OCI-LY3 (cell line): ENCODE measurements at regions not wholly inside any gene's neighbourhood (a gene's known extent, or its start where the extent isn't known, plus 50 kb on each side); places are given as distances from the start of the nearest gene placed in this dataset.

Experiments used
- EZH2phosphoT487 ChIP-seq: fragments of 200-600 bp; shearing (Covaris generic); IDR thresholded peaks from 2 replicates; pipeline ENCODE4 v1.6.1; 2018; ENCODE audit warnings: antibody characterized with exemption, mixed run types, low read depth
- TF ChIP-seq, protein P1 (sequence below): fragments of 200-600, 300-600 bp; sonication (generic); IDR thresholded peaks from 2 replicates; pipeline ENCODE4 v1.5.1; 2014; ENCODE audit warnings: antibody characterized with exemption, low read length, low read depth

DNA sequence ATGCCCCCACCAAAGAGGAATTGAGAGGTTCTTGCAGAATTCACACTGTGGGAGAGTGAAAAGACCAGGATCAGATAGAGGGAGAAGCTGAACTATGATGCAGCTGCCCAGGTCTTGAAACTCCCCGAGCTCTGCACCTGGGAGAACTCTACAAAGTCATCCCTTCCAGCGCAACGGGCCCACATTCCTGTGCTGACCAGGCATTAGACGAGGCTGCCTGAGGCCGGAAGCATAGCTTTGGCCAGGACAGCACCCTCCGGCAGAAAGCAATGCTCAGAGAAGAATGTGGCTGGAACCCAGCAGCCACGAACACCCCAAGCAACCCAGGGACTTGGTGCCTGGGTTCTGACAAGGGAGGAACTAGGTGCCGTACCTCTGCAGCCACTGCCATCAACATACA, 281.5 kb upstream of the CDH4 start:
- TF ChIP-seq, protein P1, sequence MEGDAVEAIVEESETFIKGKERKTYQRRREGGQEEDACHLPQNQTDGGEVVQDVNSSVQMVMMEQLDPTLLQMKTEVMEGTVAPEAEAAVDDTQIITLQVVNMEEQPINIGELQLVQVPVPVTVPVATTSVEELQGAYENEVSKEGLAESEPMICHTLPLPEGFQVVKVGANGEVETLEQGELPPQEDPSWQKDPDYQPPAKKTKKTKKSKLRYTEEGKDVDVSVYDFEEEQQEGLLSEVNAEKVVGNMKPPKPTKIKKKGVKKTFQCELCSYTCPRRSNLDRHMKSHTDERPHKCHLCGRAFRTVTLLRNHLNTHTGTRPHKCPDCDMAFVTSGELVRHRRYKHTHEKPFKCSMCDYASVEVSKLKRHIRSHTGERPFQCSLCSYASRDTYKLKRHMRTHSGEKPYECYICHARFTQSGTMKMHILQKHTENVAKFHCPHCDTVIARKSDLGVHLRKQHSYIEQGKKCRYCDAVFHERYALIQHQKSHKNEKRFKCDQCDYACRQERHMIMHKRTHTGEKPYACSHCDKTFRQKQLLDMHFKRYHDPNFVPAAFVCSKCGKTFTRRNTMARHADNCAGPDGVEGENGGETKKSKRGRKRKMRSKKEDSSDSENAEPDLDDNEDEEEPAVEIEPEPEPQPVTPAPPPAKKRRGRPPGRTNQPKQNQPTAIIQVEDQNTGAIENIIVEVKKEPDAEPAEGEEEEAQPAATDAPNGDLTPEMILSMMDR = no peak
- no peak for TF ChIP-seq EZH2phosphoT487
